H1 (cell line): ENCODE measurements at regions not wholly inside any gene's neighbourhood (a gene's known extent, or its start where the extent isn't known, plus 50 kb on each side); places are given as distances from the start of the nearest gene placed in this dataset.

Experiments used
- KDM4A ChIP-seq: IDR thresholded peaks from one replicate; pipeline ENCODE4 v1.7.1; 2012; ENCODE audit warnings: low read depth, mild to moderate bottlenecking, moderate library complexity, low read length, inconsistent platforms; ENCODE audit not compliant: severe bottlenecking
- PHF8 ChIP-seq: fragments of 200-600 bp; sonication (generic); conservative IDR thresholded peaks from 2 replicates; pipeline ENCODE4 v1.7.1; 2012; ENCODE audit warnings: low read depth, mild to moderate bottlenecking, inconsistent platforms, low read length, moderate library complexity

GRCh38 chr11:98104249-98104648 is 916.5 kb upstream of the CNTN5 start (continued):
- TF ChIP-seq KDM4A = no peak
- TF ChIP-seq PHF8 = no peak
